Suprapubic skin (tissue), 3 donors: ENCODE measurements at regions not wholly inside any gene's neighbourhood (a gene's known extent, or its start where the extent isn't known, plus 50 kb on each side); places are given as distances from the start of the nearest gene placed in this dataset.

Experiments
- POLR2AphosphoS5 ChIP-seq, 3 donors: sonication (generic); formaldehyde crosslinking; IDR thresholded peaks; one replicate each; pipeline ENCODE4 v1.6.1; 2017; ENCODE audit warnings: antibody characterized with exemption in 3 of 3
- TF ChIP-seq, protein P1 (sequence below), 2 donors: fragments of 200-600 bp in 1 of 2; fragments of 450-650 bp in 1 of 2; sonication (generic) in 1 of 2; IDR thresholded peaks; one replicate each; pipeline ENCODE4 v1.5.1; 2016 to 2019; ENCODE audit warnings: antibody characterized with exemption in 2 of 2, mild to moderate bottlenecking in 1 of 2, moderate library complexity in 1 of 2

DNA sequence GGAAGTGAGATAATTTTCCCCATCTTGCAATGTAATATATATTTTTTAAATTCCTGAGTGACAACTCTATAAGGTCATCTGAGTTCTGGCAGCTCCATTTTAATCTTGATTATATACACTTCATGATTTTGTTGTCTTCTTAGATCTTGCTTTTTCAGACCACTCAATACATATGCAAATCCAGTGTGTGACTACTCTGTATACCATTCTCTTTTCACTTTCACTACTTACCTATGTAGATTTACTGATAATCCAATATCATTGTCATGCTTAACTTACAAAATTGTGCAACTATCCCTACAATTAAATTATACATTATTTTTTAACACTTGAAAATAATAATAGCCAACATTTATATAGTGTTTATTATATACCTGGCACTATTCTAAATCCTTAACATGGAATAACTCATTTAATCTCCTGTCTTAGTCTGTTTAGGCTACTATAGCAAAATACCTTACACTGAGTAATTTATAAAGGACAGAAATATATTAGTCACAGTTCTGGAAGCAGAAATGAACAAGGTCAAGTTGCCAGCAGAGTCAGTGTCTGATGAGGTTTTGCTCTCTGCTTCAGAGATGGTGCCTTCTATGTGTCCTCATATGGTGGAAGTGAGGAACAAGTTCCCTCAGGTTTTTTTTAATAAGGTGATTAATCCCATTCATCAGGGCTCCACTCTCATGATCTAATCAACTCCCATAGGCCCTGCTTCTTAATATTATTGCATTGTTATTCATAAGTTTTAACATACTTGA is 338.5 kb downstream of the TUSC7 start:
- TF ChIP-seq, protein P1, sequence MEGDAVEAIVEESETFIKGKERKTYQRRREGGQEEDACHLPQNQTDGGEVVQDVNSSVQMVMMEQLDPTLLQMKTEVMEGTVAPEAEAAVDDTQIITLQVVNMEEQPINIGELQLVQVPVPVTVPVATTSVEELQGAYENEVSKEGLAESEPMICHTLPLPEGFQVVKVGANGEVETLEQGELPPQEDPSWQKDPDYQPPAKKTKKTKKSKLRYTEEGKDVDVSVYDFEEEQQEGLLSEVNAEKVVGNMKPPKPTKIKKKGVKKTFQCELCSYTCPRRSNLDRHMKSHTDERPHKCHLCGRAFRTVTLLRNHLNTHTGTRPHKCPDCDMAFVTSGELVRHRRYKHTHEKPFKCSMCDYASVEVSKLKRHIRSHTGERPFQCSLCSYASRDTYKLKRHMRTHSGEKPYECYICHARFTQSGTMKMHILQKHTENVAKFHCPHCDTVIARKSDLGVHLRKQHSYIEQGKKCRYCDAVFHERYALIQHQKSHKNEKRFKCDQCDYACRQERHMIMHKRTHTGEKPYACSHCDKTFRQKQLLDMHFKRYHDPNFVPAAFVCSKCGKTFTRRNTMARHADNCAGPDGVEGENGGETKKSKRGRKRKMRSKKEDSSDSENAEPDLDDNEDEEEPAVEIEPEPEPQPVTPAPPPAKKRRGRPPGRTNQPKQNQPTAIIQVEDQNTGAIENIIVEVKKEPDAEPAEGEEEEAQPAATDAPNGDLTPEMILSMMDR (IDR thresholded peaks at IDR 0.05): no peak
- no peak for TF ChIP-seq POLR2AphosphoS5 (IDR thresholded peaks at IDR 0.05)
